Activated CD8-positive, alpha-beta T cell treated with anti-CD3 and anti-CD28 coated beads, Interleukin-2, amount 10 ng/mL, durations not matched to agents 7 days and 5 days (primary cell): ENCODE measurements at regions not wholly inside any gene's neighbourhood (a gene's known extent, or its start where the extent isn't known, plus 50 kb on each side); places are given as distances from the start of the nearest gene placed in this dataset.
"Not testable (repeated sequence)": the region's sequence is repeated elsewhere in the genome, so short reads cannot be mapped to it uniquely, and the experiment has no call there.

Experiments used
- ATAC-seq: fragments of 150-1000 bp; cut with Tn5 transposase; one replicate; pipeline ENCODE4 v1.10.0; 2021; ENCODE audit warnings: moderate library complexity
- CTCF ChIA-PET: fragments of 350-600 bp; sonication (Branson Sonifier 250); formaldehyde crosslinking; loops from one replicate; lab custom pipeline; 2021; ENCODE audit warnings: antibody characterized with exemption; lab: Charles Lee
- POLR2A ChIA-PET: fragments of 350-600 bp; sonication (Branson Sonifier 250); formaldehyde crosslinking; loops from one replicate; lab custom pipeline; 2021; ENCODE audit warnings: antibody characterized with exemption; lab: Charles Lee
- DNase-seq: peaks from one replicate; pipeline ENCODE4 v3.0.0-alpha.2; 2020
- H3K27ac Mint-ChIP-seq: one replicate; pipeline ENCODE4 v1.8.0; 2021; ENCODE audit warnings: mild to moderate bottlenecking, mixed read lengths
- H3K27me3 Mint-ChIP-seq: one replicate; pipeline ENCODE4 v1.8.0; 2021; ENCODE audit warnings: low read depth, mixed read lengths
- H3K36me3 Mint-ChIP-seq: one replicate; pipeline ENCODE4 v1.8.0; 2021; ENCODE audit warnings: low read depth, mixed read lengths
- H3K4me1 Mint-ChIP-seq: one replicate; pipeline ENCODE4 v1.8.0; 2021; ENCODE audit warnings: low read depth, mixed read lengths
- H3K4me3 Mint-ChIP-seq: one replicate; pipeline ENCODE4 v1.8.0; 2021; ENCODE audit warnings: mild to moderate bottlenecking, mixed read lengths
- H3K9me3 Mint-ChIP-seq: one replicate; pipeline ENCODE4 v1.8.0; 2022; ENCODE audit warnings: mixed read lengths; ENCODE audit not compliant: insufficient read depth

GRCh38 chr7:65727182-65727581 is 145.7 kb upstream of the VKORC1L1 start:
- H3K36me3 Mint-ChIP-seq, H3K9me3 Mint-ChIP-seq, CTCF ChIA-PET, H3K27me3 Mint-ChIP-seq, H3K4me3 Mint-ChIP-seq, POLR2A ChIA-PET, H3K4me1 Mint-ChIP-seq, H3K27ac Mint-ChIP-seq, DNase-seq, ATAC-seq: not testable (repeated sequence)

- ATAC-seq (no peak), DNase-seq (no peak)
- H3K27me3 Mint-ChIP-seq = no peaks in the 10 kb centered on the region
- peaks cover 8% of the 10 kb centered on the region for H3K4me1 Mint-ChIP-seq
- no peaks in the 10 kb centered on the region for H3K9me3 Mint-ChIP-seq
- no peak overlapping the region for H3K27ac Mint-ChIP-seq
- ChIA-PET POLR2A (interaction anchor here (0.8 kb wide), 1 partner anchor 19 kb away, joined by 4 read pairs; no protein-coding TSS in a partner anchor), CTCF (interaction anchor here (1.6 kb wide), 1 partner anchor 109 kb away, joined by 9 read pairs; no protein-coding TSS in a partner anchor)
- H3K36me3 Mint-ChIP-seq = peaks cover 2% of the 10 kb centered on the region
- peak overlapping the region; percentile 23 for H3K4me3 Mint-ChIP-seq
These were observed 141.7 kb upstream of the VKORC1L1 start for GRCh38 chr7:65731129-65731528.

GRCh38 chr7:65731562-65732035 is 141.3 kb upstream of the VKORC1L1 start:
- Mint-ChIP-seq H3K9me3 (no peaks in the 10 kb centered on the region), H3K4me1 (peaks cover 8% of the 10 kb centered on the region), H3K4me3 (peak overlapping the region; percentile 23), H3K27ac (no peak overlapping the region), H3K36me3 (peaks cover 2% of the 10 kb centered on the region), H3K27me3 (no peaks in the 10 kb centered on the region)
- POLR2A ChIA-PET = interaction anchor here (0.8 kb wide), 1 partner anchor 19 kb away, joined by 4 read pairs; no protein-coding TSS in a partner anchor
- DNase-seq (peak; percentile 31), ATAC-seq (peak; percentile 93)
- CTCF ChIA-PET = interaction anchor here (1.6 kb wide), 1 partner anchor 109 kb away, joined by 9 read pairs; no protein-coding TSS in a partner anchor

GRCh38 chr7:65744406-65744805 is 128.5 kb upstream of the VKORC1L1 start:
- H3K9me3 Mint-ChIP-seq = no peaks in the 10 kb centered on the region
- DNase-seq (no peak), ATAC-seq (no peak)
- H3K36me3 Mint-ChIP-seq = peaks cover 8% of the 10 kb centered on the region
- no peaks in the 10 kb centered on the region for H3K27me3 Mint-ChIP-seq
- ChIA-PET CTCF (no interaction called here), POLR2A (no interaction called here)
- no peak overlapping the region for H3K27ac Mint-ChIP-seq
- H3K4me1 Mint-ChIP-seq = peaks cover 2% of the 10 kb centered on the region
- H3K4me3 Mint-ChIP-seq = no peak overlapping the region

- no peak overlapping the region for H3K27ac Mint-ChIP-seq
- H3K9me3 Mint-ChIP-seq = no peaks in the 10 kb centered on the region
- CTCF ChIA-PET = no interaction called here
- no peak for ATAC-seq
- no peaks in the 10 kb centered on the region for H3K36me3 Mint-ChIP-seq
- POLR2A ChIA-PET = no interaction called here
- peaks cover 10% of the 10 kb centered on the region for H3K4me1 Mint-ChIP-seq
- no peak overlapping the region for H3K4me3 Mint-ChIP-seq
- no peaks in the 10 kb centered on the region for H3K27me3 Mint-ChIP-seq
- DNase-seq = no peak
These were observed 126.5 kb upstream of the VKORC1L1 start for GRCh38 chr7:65746398-65746669.

- Mint-ChIP-seq H3K4me1 (peaks cover 22% of the 10 kb centered on the region), H3K36me3 (peaks cover 16% of the 10 kb centered on the region), H3K27me3 (no peaks in the 10 kb centered on the region), H3K27ac (no peak overlapping the region), H3K4me3 (no peak overlapping the region), H3K9me3 (no peaks in the 10 kb centered on the region)
- ATAC-seq = no peak
- CTCF ChIA-PET = no interaction called here
- no peak for DNase-seq
- POLR2A ChIA-PET = no interaction called here
These were observed 123.8 kb upstream of the VKORC1L1 start for GRCh38 chr7:65749039-65749438.

DNA sequence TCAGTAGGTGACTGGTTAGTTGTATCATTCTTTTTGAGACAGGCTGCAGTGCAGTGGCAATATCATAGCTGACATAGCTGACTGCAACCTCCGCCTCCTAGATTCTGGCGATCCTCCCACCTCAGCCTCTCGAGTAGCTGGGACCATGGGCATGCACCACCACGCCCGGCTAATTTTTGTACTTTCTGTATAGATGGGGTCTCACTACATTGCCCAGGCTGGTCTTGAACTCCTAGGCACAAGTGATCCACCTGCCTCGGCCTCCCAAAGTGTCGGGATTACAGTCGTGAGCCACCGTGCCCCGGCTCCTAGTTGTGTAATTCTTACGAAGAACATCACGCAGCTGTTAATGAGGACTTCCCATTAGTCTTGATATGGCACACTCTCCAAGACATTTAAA is 123.4 kb upstream of the VKORC1L1 start:
- POLR2A ChIA-PET = interaction anchor here (0.6 to 2.1 kb wide), 2 partner anchors 231 to 234 kb away, joined by 3 to 5 read pairs; no protein-coding TSS in a partner anchor
- ATAC-seq (no peak), DNase-seq (no peak)
- CTCF ChIA-PET = interaction anchor here (1.1 to 1.5 kb wide), 2 partner anchors 9 to 91 kb away, joined by 3 to 6 read pairs; no protein-coding TSS in a partner anchor
- H3K9me3 Mint-ChIP-seq = no peaks in the 10 kb centered on the region
- H3K36me3 Mint-ChIP-seq = peaks cover 16% of the 10 kb centered on the region
- H3K27me3 Mint-ChIP-seq = no peaks in the 10 kb centered on the region
- H3K4me1 Mint-ChIP-seq = peaks cover 25% of the 10 kb centered on the region
- no peak overlapping the region for H3K27ac Mint-ChIP-seq
- peak overlapping the region; percentile 86 for H3K4me3 Mint-ChIP-seq

GRCh38 chr7:65750511-65751344 is 122.1 kb upstream of the VKORC1L1 start:
- no peaks in the 10 kb centered on the region for H3K9me3 Mint-ChIP-seq
- peaks cover 27% of the 10 kb centered on the region for H3K4me1 Mint-ChIP-seq
- ChIA-PET POLR2A (interaction anchor here (0.6 to 2.1 kb wide), 5 partner anchors 12 to 230 kb away, joined by 3 to 5 read pairs (median 4); no protein-coding TSS in a partner anchor), CTCF (interaction anchor here (1.1 to 1.6 kb wide), 3 partner anchors 10 to 90 kb away, joined by 3 to 6 read pairs (median 5); no protein-coding TSS in a partner anchor)
- ATAC-seq (peak; percentile 99), DNase-seq (peak; percentile 89)
- peaks cover 21% of the 10 kb centered on the region for H3K36me3 Mint-ChIP-seq
- H3K27me3 Mint-ChIP-seq = no peaks in the 10 kb centered on the region
- H3K4me3 Mint-ChIP-seq = peak overlapping the region; percentile 86
- peak overlapping the region; percentile 82 for H3K27ac Mint-ChIP-seq

- H3K9me3 Mint-ChIP-seq, ATAC-seq, POLR2A ChIA-PET, H3K27me3 Mint-ChIP-seq, H3K4me3 Mint-ChIP-seq, CTCF ChIA-PET, DNase-seq, H3K27ac Mint-ChIP-seq: not testable (repeated sequence)
- peaks cover 41% of the 10 kb centered on the region for H3K36me3 Mint-ChIP-seq
- peaks cover 32% of the 10 kb centered on the region for H3K4me1 Mint-ChIP-seq
These were observed 118.8 kb upstream of the VKORC1L1 start for GRCh38 chr7:65754070-65754469.

DNA sequence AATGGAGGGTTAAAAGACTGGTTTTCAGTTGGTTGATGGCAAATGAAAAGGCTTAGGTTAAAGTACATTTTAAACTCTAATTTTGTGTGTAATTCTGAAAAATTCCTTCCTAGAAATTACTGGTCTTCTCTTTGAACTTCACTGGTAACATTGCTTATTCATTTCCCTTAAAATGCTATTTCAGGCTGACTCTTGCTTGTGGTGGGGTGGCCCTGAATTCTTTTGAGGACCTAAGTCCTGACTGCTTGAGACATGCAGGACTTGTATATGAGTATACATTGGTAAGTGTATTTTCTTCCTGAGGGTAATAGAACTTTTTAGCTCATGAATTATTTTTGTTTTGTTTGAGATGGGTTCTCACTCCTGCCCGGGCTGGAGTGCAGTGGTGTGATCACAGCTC is 113.9 kb upstream of the VKORC1L1 start:
- DNase-seq, H3K27ac Mint-ChIP-seq, CTCF ChIA-PET, H3K27me3 Mint-ChIP-seq, H3K4me3 Mint-ChIP-seq, H3K9me3 Mint-ChIP-seq, POLR2A ChIA-PET, ATAC-seq: not testable (repeated sequence)
- peaks cover 43% of the 10 kb centered on the region for H3K36me3 Mint-ChIP-seq
- H3K4me1 Mint-ChIP-seq = peaks cover 22% of the 10 kb centered on the region

GRCh38 chr7:65762712-65763111 is 110.2 kb upstream of the VKORC1L1 start:
- H3K9me3 Mint-ChIP-seq, H3K27me3 Mint-ChIP-seq, CTCF ChIA-PET, DNase-seq, H3K4me3 Mint-ChIP-seq, ATAC-seq: not testable (repeated sequence)
- Mint-ChIP-seq H3K4me1 (peaks cover 13% of the 10 kb centered on the region), H3K27ac (peak overlapping the region; percentile 48), H3K36me3 (peaks cover 36% of the 10 kb centered on the region)
- POLR2A ChIA-PET = interaction anchor here (1.1 kb wide), 1 partner anchor 12 kb away, joined by 3 read pairs; no protein-coding TSS in a partner anchor

- H3K27me3 Mint-ChIP-seq, CTCF ChIA-PET, H3K9me3 Mint-ChIP-seq, DNase-seq, ATAC-seq, H3K4me3 Mint-ChIP-seq: not testable (repeated sequence)
- Mint-ChIP-seq H3K36me3 (peaks cover 36% of the 10 kb centered on the region), H3K4me1 (peaks cover 15% of the 10 kb centered on the region), H3K27ac (peak overlapping the region; percentile 48)
- POLR2A ChIA-PET = interaction anchor here (1.1 kb wide), 1 partner anchor 12 kb away, joined by 3 read pairs; no protein-coding TSS in a partner anchor
These were observed 109.8 kb upstream of the VKORC1L1 start for GRCh38 chr7:65763114-65763513.
